ENCODE measurements at regions not wholly inside any gene's neighbourhood (a gene's known extent, or its start where the extent isn't known, plus 50 kb on each side); places are given as distances from the start of the nearest gene placed in this dataset.
"Not testable (repeated sequence)": the region's sequence is repeated elsewhere in the genome, so short reads cannot be mapped to it uniquely, and the experiment has no call there.

GRCh38 chr21:18553786-18554185 lies 150.2 kb upstream of the TMPRSS15 start:
- DNase-seq: no peak

GRCh38 chr21:18567770-18568169 lies 164.2 kb upstream of the TMPRSS15 start:
- DNase-seq: not testable (repeated sequence)

DNA sequence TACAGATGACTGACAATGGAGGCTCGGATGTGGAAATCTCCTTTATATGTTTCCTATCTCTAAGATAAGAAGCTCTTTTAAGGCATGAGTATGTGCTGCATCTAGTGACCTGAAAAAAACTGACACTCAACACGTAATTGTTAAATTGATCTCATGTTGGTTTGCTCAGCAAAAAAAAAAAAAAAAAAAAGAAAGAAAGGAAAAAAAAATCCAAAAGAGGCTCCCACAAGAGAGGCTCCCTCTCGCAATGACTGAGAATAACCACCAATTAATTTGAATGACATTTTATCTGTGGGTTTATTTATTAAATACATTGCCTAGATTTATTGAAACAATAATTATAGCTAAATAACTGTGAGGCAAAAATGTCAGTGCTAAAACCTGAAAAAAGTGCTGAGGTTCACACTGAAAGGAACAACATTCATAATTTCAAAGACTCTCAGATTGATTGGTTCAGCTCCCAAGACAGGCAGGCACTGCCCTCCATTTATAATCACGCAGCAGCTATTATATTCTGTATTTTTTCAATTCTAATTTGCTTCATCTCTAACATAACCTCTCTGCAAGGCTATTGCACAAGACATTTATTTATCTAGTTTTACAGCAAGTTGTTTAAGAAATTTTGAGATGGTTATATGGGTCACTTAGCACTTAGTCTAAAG lies 184.5 kb upstream of the TMPRSS15 start:
- DNase-seq: no peak

DNA sequence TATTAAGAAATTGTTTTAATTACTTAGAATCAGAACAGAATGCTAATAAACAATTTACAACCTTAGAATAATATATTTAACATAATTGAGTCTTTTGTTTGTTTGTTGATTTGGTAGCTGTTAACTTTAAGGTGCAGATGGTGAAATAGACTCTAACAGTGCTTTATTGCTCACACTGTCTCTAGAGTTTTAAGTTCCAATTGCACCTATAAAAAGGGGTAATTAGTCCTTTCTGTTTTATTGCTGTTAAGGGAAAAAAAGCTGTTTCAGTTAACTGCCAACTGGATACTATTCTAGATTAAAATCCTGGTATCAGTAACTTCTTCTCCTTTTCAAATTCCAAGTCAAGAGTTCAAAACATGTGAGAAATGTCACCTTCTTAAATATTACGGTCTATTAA lies 197.6 kb upstream of the TMPRSS15 start:
- no peak for DNase-seq

- no peak for DNase-seq
These were observed 199.1 kb upstream of the TMPRSS15 start for GRCh38 chr21:18602711-18603110.

GRCh38 chr21:18603261-18603660 lies 199.7 kb upstream of the TMPRSS15 start:
- no peak for DNase-seq

GRCh38 chr21:18603980-18604379 lies 200.4 kb upstream of the TMPRSS15 start:
- DNase-seq: no peak

DNA sequence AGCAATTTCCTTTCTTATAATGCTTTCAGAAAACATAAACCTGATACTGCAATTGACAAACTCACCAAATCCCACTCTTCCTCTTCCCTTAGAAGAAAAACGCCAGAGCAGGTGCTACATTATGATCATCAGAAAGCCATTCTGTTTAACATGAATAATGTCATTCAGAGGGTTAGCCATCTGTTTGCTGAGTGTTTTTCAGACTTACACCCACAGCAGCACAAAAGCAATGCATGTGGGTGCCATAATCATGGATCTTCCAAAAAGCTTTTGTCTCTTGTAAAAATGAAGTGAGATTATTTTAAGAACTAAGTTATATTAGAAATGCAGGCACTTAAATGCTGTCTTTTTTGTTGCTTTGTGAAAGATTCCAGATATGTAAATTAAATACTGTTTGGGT lies 204.6 kb upstream of the TMPRSS15 start:
- DNase-seq: no peak

GRCh38 chr21:18614303-18614702 lies 210.7 kb upstream of the TMPRSS15 start:
- DNase-seq: no peak

DNA sequence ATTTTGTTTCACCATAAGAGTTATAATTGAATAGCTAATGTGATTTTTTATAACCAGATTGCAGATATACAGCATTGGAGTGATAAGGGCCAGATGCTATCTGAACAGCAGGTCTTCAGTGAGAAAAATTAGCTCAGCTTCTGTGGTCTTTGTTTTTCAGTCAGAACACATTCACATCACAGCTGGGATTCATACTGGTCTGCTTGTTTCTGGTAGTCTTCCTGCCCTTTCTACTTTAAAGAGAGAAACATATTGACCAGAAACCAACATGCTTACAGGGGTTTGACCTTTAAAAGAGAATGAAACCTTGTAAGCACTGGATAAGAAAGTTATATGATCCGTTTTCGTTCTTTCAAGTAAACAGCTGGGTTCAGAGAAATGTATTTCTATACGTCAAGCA lies 213.7 kb upstream of the TMPRSS15 start:
- no peak for DNase-seq

GRCh38 chr21:18620436-18620835 lies 216.9 kb upstream of the TMPRSS15 start:
- no peak for DNase-seq

GRCh38 chr21:18622383-18622782 lies 218.8 kb upstream of the TMPRSS15 start:
- no peak for DNase-seq

GRCh38 chr21:18630446-18630845 lies 226.9 kb upstream of the TMPRSS15 start:
- DNase-seq: no peak

DNA sequence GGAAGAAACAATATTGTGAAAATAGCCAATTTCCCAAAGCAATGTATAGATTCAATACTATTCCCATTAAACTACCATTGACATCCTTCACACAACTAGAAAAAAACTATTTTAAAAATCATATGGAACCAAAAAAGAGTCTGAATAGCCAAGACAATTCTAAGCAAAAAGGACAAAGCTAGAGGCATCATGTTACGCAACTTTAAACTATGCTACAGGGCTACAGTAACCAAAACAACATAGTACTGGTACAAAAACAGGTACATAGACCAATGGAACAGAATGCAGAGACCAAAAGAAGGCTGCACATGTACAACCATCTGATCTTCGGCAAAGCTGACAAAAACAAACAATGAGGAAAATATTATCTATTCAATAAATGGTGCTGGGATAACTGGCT lies 233.3 kb upstream of the TMPRSS15 start:
- no peak for DNase-seq

GRCh38 chr21:18646116-18646515 lies 242.5 kb upstream of the TMPRSS15 start:
- DNase-seq: no peak

DNA sequence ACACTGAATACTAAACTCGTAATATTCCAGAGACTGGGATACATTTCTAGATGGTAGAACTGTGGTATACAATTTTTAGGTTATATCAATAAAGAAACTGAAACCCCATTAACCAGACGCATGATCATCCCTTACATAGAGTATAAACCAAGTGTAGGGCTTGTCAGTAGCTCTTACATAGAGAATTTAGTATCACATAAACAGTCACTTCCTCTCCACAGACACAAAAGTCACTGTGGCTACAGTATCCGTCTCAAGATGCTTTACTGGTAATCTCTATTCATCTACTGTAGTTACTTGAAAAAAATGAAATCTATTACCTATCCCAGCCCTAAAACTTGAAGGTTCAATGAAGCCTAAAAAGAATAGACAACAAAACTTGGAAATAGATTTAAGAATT lies 252.3 kb upstream of the TMPRSS15 start:
- no peak for DNase-seq

GRCh38 chr21:18661842-18662241 lies 258.3 kb upstream of the TMPRSS15 start:
- DNase-seq: no peak

- no peak for DNase-seq
These were observed 260.1 kb upstream of the TMPRSS15 start for GRCh38 chr21:18663663-18664062.

DNA sequence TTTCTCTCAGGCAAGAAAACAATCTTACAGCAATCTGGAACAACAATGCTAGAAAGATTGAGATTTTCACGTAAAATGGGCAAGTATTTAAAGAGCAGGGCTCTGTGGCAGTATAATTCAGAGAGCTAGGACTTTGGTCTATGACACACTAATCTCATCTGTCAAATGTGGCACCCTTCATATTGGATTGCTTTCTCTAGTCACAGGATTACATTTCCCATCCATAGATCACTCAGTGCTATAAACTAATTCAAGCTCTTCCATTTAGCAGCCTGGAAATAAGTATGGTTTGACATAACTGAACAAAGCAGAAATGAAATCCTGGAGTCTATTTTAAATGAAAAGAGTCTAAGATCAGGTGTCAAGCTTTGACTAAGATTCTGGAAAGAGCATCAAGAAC lies 263.1 kb upstream of the TMPRSS15 start:
- no peak for DNase-seq

- no peak for DNase-seq
These were observed 270.2 kb upstream of the TMPRSS15 start for GRCh38 chr21:18673789-18674188.

- no peak for DNase-seq
These were observed 274.0 kb upstream of the TMPRSS15 start for GRCh38 chr21:18677632-18678031.

- DNase-seq: no peak
These were observed 302.4 kb upstream of the TMPRSS15 start for GRCh38 chr21:18705971-18706370.

DNA sequence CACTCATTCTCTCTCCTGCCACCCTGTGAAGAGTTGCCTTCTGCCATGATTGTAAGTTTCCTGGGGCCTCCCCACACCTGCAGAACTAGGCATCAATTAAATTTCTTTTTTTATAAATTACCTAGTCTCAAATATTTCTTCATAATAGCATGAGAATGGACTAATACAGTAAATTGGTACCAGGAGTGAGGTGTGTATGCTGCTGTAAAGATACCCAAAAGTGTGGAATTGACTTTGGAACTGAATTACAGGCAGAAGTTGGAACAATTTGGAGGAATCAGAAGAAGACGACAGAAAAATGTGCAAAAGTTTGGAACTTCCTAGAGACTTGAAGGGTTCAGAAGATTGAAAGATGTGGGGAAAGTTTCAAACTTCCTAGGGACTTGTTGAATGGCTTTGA lies 308.1 kb upstream of the TMPRSS15 start:
- DNase-seq: no peak

- no peak for DNase-seq
These were observed 312.0 kb upstream of the TMPRSS15 start for GRCh38 chr21:18715606-18716005.

- DNase-seq: no peak
These were observed 313.1 kb upstream of the TMPRSS15 start for GRCh38 chr21:18716578-18717138.
